ENCODE measurements at regions not wholly inside any gene's neighbourhood (a gene's known extent, or its start where the extent isn't known, plus 50 kb on each side); places are given as distances from the start of the nearest gene placed in this dataset.
A peak's percentile ranks its signal among the peaks of the same experiment; 100 is the strongest.
"Not testable (repeated sequence)": the region's sequence is repeated elsewhere in the genome, so short reads cannot be mapped to it uniquely, and the experiment has no call there.

GRCh38 chr4:152181150-152181549, 354.7 kb downstream of the FBXW7 start:
- Mint-ChIP-seq H3K9me3 (ENCODE audit: unreplicated experiment) (no peaks in the 10 kb centered on the region), H3K36me3 (ENCODE audit: insufficient read depth, unreplicated experiment) (peaks cover 6% of the 10 kb centered on the region), H3K4me3 (ENCODE audit: unreplicated experiment) (no peak overlapping the region), H3K27me3 (ENCODE audit: insufficient read depth, unreplicated experiment) (no peaks in the 10 kb centered on the region), H3K27ac (ENCODE audit: low read depth, unreplicated experiment) (no peak overlapping the region), H3K4me1 (ENCODE audit: insufficient read depth, unreplicated experiment) (peaks cover 12% of the 10 kb centered on the region)
- TF ChIP-seq CTCF (IDR thresholded peaks at IDR 0.05; ENCODE audit: unreplicated experiment), result no peak
- intact Hi-C loops (cut with micrococcal nuclease), result no loop called here
- no peak for DNase-seq (ENCODE audit: unreplicated experiment)
- no TSS peak for BruUV-seq (replicated peaks)
- ChIA-PET CTCF (no interaction called here), POLR2A (interaction anchor here (1.0 kb wide), 1 partner anchor 17 kb away, joined by 3 read pairs; no protein-coding TSS in a partner anchor)

GRCh38 chr4:152180369-152180768, 355.5 kb downstream of the FBXW7 start:
- Mint-ChIP-seq H3K27me3 (ENCODE audit: insufficient read depth, unreplicated experiment) (no peaks in the 10 kb centered on the region), H3K4me1 (ENCODE audit: insufficient read depth, unreplicated experiment) (peaks cover 6% of the 10 kb centered on the region), H3K9me3 (ENCODE audit: unreplicated experiment) (no peaks in the 10 kb centered on the region), H3K36me3 (ENCODE audit: insufficient read depth, unreplicated experiment) (peaks cover 6% of the 10 kb centered on the region), H3K27ac (ENCODE audit: low read depth, unreplicated experiment) (no peak overlapping the region), H3K4me3 (ENCODE audit: unreplicated experiment) (no peak overlapping the region)
- intact Hi-C loops (cut with micrococcal nuclease), result no loop called here
- ChIA-PET POLR2A (interaction anchor here (1.0 kb wide), 1 partner anchor 18 kb away, joined by 3 read pairs; no protein-coding TSS in a partner anchor), CTCF (no interaction called here)
- TF ChIP-seq CTCF (IDR thresholded peaks at IDR 0.05; ENCODE audit: unreplicated experiment), result no peak
- no peak for DNase-seq (ENCODE audit: unreplicated experiment)
- no TSS peak for BruUV-seq (replicated peaks)

GRCh38 chr4:152177538-152177937, 358.4 kb downstream of the FBXW7 start:
- H3K4me1 Mint-ChIP-seq (ENCODE audit: insufficient read depth, unreplicated experiment); DNase-seq (ENCODE audit: unreplicated experiment); CTCF ChIA-PET; H3K36me3 Mint-ChIP-seq (ENCODE audit: insufficient read depth, unreplicated experiment); BruUV-seq (replicated peaks); H3K4me3 Mint-ChIP-seq (ENCODE audit: unreplicated experiment); H3K27ac Mint-ChIP-seq (ENCODE audit: low read depth, unreplicated experiment); H3K9me3 Mint-ChIP-seq (ENCODE audit: unreplicated experiment); POLR2A ChIA-PET; H3K27me3 Mint-ChIP-seq (ENCODE audit: insufficient read depth, unreplicated experiment); intact Hi-C loops (cut with micrococcal nuclease): not testable (repeated sequence)

DNA sequence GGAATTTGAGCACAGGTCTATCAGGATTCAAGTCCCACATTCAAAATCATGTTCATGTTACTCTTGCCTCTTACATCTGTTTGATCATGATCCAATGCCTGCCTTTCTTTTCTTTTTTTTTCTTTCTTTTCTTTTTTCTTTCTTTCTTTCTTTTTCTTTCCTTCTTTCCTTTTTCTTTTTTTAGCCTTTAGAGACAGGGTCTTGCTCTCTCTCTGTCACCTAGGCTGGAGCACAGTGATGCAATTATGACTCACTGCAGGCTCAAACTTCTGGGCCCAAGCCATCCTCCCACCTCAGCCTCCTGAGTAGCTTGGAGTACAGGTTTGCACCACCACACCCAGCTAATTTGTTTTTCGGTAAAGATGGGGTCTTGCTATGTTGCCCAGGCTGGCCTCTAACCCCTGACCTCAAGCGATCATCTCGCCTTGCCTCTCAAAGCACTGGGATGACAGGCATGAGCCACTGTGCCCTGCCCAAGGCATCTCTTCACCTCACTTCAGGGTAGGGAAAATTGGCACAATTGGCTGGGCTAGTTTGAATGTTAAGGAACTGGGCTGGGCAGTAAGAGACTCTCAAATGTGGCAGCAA, 359.2 kb downstream of the FBXW7 start:
- intact Hi-C loops (cut with micrococcal nuclease), result no loop called here
- CTCF ChIA-PET, result interaction anchor here (0.6 to 0.7 kb wide), 2 partner anchors 58 to 142 kb away, joined by 3 read pairs; no protein-coding TSS in a partner anchor
- DNase-seq (ENCODE audit: unreplicated experiment), result peak; percentile 13
- peaks cover 6% of the 10 kb centered on the region for H3K4me1 Mint-ChIP-seq (ENCODE audit: insufficient read depth, unreplicated experiment)
- H3K27ac Mint-ChIP-seq (ENCODE audit: low read depth, unreplicated experiment), result no peak overlapping the region
- no peaks in the 10 kb centered on the region for H3K27me3 Mint-ChIP-seq (ENCODE audit: insufficient read depth, unreplicated experiment)
- H3K36me3 Mint-ChIP-seq (ENCODE audit: insufficient read depth, unreplicated experiment), result no peaks in the 10 kb centered on the region
- H3K4me3 Mint-ChIP-seq (ENCODE audit: unreplicated experiment), result no peak overlapping the region
- H3K9me3 Mint-ChIP-seq (ENCODE audit: unreplicated experiment), result no peaks in the 10 kb centered on the region
- no peak for TF ChIP-seq CTCF (IDR thresholded peaks at IDR 0.05; ENCODE audit: unreplicated experiment)
- POLR2A ChIA-PET, result no interaction called here
- no TSS peak for BruUV-seq (replicated peaks)

DNA sequence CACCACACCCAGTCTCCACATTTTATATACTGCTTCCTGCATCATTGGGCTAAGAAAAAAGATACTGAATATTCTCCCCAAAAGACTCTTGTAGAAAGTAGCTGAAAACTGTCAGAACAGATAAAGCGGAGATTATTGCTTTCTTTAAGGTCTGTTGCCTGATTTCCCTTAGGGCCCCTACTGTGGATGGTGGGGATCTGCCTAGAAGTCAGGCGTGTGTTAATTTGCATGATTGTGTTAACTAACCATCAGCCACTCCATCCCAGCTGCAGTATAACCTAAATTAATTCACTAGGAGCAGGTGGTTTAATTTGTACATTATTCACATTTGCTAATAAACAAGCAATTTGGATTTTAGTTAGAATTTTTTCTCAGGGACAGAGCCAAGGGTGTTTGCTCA, 360.3 kb downstream of the FBXW7 start:
- Mint-ChIP-seq H3K36me3 (ENCODE audit: insufficient read depth, unreplicated experiment) (no peaks in the 10 kb centered on the region), H3K27ac (ENCODE audit: low read depth, unreplicated experiment) (no peak overlapping the region), H3K27me3 (ENCODE audit: insufficient read depth, unreplicated experiment) (no peaks in the 10 kb centered on the region), H3K9me3 (ENCODE audit: unreplicated experiment) (no peaks in the 10 kb centered on the region), H3K4me3 (ENCODE audit: unreplicated experiment) (no peak overlapping the region), H3K4me1 (ENCODE audit: insufficient read depth, unreplicated experiment) (peaks cover 6% of the 10 kb centered on the region)
- ChIA-PET POLR2A (no interaction called here), CTCF (interaction anchor here (0.6 kb wide), 1 partner anchor 124 kb away, joined by 5 read pairs; no protein-coding TSS in a partner anchor)
- no peak for TF ChIP-seq CTCF (IDR thresholded peaks at IDR 0.05; ENCODE audit: unreplicated experiment)
- intact Hi-C loops (cut with micrococcal nuclease), result no loop called here
- DNase-seq (ENCODE audit: unreplicated experiment), result no peak
- no TSS peak for BruUV-seq (replicated peaks)

Data from MCF 10A (cell line).